ENCODE measurements at regions not wholly inside any gene's neighbourhood (a gene's known extent, or its start where the extent isn't known, plus 50 kb on each side); places are given as distances from the start of the nearest gene placed in this dataset.

- intact Hi-C loops (cut with DNase I; ENCODE audit: low total_unique reads): no loop called here
Measured at GRCh38 chr15:95990833-95991232, 339.7 kb upstream of the NR2F2 start.

GRCh38 chr15:95994418-95994817 is 336.1 kb upstream of the NR2F2 start:
- Histone ChIP-seq H3K4me1 (no peaks in the 10 kb centered on the region), H3K36me3 (no peaks in the 10 kb centered on the region), H3K9me3 (no peaks in the 10 kb centered on the region), H3K4me3 (no peak overlapping the region), H3K27ac (no peak overlapping the region), H3K27me3 (no peaks in the 10 kb centered on the region)
- TF ChIP-seq CTCF (IDR thresholded peaks at IDR 0.05) (no peak), POLR2A (IDR thresholded peaks at IDR 0.05) (no peak), POLR2AphosphoS5 (IDR thresholded peaks at IDR 0.05) (no peak)
- no peak for DNase-seq (ENCODE audit: low spot score in 2 of 2)
- intact Hi-C loops (cut with DNase I; ENCODE audit: low total_unique reads): no loop called here

More at GRCh38 chr15:95990833-95991232, 339.7 kb upstream of the NR2F2 start:
- Histone ChIP-seq H3K27me3 (no peaks in the 10 kb centered on the region), H3K36me3 (no peaks in the 10 kb centered on the region), H3K27ac (peak overlapping the region in 1 of 2 donors; percentile 3), H3K4me1 (no peaks in the 10 kb centered on the region), H3K9me3 (no peaks in the 10 kb centered on the region), H3K4me3 (no peak overlapping the region)
- DNase-seq (ENCODE audit: low spot score in 2 of 2): no peak
- TF ChIP-seq POLR2AphosphoS5 (IDR thresholded peaks at IDR 0.05) (no peak), POLR2A (IDR thresholded peaks at IDR 0.05) (no peak), CTCF (IDR thresholded peaks at IDR 0.05) (no peak)

GRCh38 chr15:95995375-95996168 is 334.9 kb upstream of the NR2F2 start:
- Histone ChIP-seq H3K27ac (no peak overlapping the region), H3K4me3 (no peak overlapping the region), H3K4me1 (no peaks in the 10 kb centered on the region), H3K27me3 (no peaks in the 10 kb centered on the region), H3K36me3 (no peaks in the 10 kb centered on the region), H3K9me3 (no peaks in the 10 kb centered on the region)
- TF ChIP-seq POLR2A (IDR thresholded peaks at IDR 0.05) (no peak), POLR2AphosphoS5 (IDR thresholded peaks at IDR 0.05) (no peak), CTCF (IDR thresholded peaks at IDR 0.05) (no peak)
- intact Hi-C loops (cut with DNase I; ENCODE audit: low total_unique reads): no loop called here
- no peak for DNase-seq (ENCODE audit: low spot score in 2 of 2)

- Histone ChIP-seq H3K9me3 (no peaks in the 10 kb centered on the region), H3K36me3 (no peaks in the 10 kb centered on the region), H3K27ac (no peak overlapping the region), H3K4me1 (no peaks in the 10 kb centered on the region), H3K27me3 (no peaks in the 10 kb centered on the region), H3K4me3 (no peak overlapping the region)
- intact Hi-C loops (cut with DNase I; ENCODE audit: low total_unique reads): no loop called here
- no peak for DNase-seq (ENCODE audit: low spot score in 2 of 2)
- TF ChIP-seq POLR2AphosphoS5 (IDR thresholded peaks at IDR 0.05) (no peak), POLR2A (IDR thresholded peaks at IDR 0.05) (no peak), CTCF (IDR thresholded peaks at IDR 0.05) (no peak)
Measured at GRCh38 chr15:95996494-95996893, 334.0 kb upstream of the NR2F2 start.

- Histone ChIP-seq H3K4me3 (no peak overlapping the region), H3K4me1 (no peaks in the 10 kb centered on the region), H3K9me3 (no peaks in the 10 kb centered on the region), H3K27me3 (no peaks in the 10 kb centered on the region), H3K27ac (no peak overlapping the region), H3K36me3 (no peaks in the 10 kb centered on the region)
- DNase-seq (ENCODE audit: low spot score in 2 of 2): no peak
- intact Hi-C loops (cut with DNase I; ENCODE audit: low total_unique reads): no loop called here
- TF ChIP-seq CTCF (IDR thresholded peaks at IDR 0.05) (no peak), POLR2A (IDR thresholded peaks at IDR 0.05) (no peak), POLR2AphosphoS5 (IDR thresholded peaks at IDR 0.05) (no peak)
Measured at GRCh38 chr15:95998935-95999334, 331.6 kb upstream of the NR2F2 start.
